Omental fat pad (tissue), 3 donors: ENCODE measurements at regions not wholly inside any gene's neighbourhood (a gene's known extent, or its start where the extent isn't known, plus 50 kb on each side); places are given as distances from the start of the nearest gene placed in this dataset.

Source experiments
- ATAC-seq: fragments of 150-250 bp; one replicate; pipeline ENCODE4 v1.9.1; 2016; ENCODE audit warnings: mild to moderate bottlenecking, moderate library complexity; ENCODE audit not compliant: low FRiP score
- DNase-seq: peaks from one replicate; pipeline ENCODE4 v3.0.0-alpha.2; 2019; ENCODE audit warnings: low spot score
- TF ChIP-seq, protein P1 (sequence below), 3 donors: fragments of 450-650 bp; IDR thresholded peaks; one replicate each; pipeline ENCODE4 v1.5.1; 2016 to 2017; ENCODE audit warnings: antibody characterized with exemption in 3 of 3, mild to moderate bottlenecking in 3 of 3, moderate library complexity in 2 of 3

DNA sequence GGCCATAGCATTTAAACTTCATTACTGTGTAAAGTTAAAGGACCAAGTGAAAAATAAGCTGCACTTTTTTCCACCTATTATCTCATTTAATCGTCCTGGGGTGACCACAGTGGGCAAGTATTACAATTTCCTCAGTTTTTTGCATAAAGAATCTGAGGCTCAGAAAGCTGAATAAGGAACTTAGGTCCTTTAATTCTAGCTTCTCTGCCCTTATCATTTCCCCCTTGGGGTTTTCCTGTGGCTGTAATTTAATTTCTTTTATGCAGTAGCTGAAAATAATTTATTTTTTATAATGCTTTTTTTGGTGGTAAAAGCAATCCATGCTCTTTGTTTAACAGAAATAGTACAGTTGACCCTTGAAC, 59.8 kb upstream of the RCBTB2 start:
- ATAC-seq = no peak
- TF ChIP-seq, protein P1, sequence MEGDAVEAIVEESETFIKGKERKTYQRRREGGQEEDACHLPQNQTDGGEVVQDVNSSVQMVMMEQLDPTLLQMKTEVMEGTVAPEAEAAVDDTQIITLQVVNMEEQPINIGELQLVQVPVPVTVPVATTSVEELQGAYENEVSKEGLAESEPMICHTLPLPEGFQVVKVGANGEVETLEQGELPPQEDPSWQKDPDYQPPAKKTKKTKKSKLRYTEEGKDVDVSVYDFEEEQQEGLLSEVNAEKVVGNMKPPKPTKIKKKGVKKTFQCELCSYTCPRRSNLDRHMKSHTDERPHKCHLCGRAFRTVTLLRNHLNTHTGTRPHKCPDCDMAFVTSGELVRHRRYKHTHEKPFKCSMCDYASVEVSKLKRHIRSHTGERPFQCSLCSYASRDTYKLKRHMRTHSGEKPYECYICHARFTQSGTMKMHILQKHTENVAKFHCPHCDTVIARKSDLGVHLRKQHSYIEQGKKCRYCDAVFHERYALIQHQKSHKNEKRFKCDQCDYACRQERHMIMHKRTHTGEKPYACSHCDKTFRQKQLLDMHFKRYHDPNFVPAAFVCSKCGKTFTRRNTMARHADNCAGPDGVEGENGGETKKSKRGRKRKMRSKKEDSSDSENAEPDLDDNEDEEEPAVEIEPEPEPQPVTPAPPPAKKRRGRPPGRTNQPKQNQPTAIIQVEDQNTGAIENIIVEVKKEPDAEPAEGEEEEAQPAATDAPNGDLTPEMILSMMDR (IDR thresholded peaks at IDR 0.05) = no peak

DNA sequence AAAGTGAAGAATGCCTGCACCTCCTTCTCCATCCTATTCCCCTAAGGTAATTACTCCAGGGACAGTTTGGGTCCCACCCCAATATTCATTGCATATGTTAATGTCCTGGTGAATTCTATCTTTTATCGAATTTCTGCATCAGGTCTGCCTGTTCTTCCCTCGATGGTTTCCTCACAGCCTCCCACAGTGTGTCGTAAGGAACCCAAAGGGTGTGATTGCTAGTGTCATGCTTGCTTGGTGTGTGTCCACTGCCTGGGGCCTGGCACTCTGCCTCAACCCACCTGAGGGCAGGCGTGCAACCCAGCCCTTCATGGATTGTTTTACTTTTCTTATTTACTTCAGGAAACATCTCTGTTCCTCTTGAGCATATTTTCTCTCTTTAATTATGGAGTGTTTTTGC, 60.2 kb upstream of the CYSLTR2 start:
- ATAC-seq (no peak), DNase-seq (no peak)
- TF ChIP-seq, protein P1 (IDR thresholded peaks at IDR 0.05) = no peak

More for the DNA sequence above, 59.8 kb upstream of the RCBTB2 start:
- DNase-seq = no peak

DNA sequence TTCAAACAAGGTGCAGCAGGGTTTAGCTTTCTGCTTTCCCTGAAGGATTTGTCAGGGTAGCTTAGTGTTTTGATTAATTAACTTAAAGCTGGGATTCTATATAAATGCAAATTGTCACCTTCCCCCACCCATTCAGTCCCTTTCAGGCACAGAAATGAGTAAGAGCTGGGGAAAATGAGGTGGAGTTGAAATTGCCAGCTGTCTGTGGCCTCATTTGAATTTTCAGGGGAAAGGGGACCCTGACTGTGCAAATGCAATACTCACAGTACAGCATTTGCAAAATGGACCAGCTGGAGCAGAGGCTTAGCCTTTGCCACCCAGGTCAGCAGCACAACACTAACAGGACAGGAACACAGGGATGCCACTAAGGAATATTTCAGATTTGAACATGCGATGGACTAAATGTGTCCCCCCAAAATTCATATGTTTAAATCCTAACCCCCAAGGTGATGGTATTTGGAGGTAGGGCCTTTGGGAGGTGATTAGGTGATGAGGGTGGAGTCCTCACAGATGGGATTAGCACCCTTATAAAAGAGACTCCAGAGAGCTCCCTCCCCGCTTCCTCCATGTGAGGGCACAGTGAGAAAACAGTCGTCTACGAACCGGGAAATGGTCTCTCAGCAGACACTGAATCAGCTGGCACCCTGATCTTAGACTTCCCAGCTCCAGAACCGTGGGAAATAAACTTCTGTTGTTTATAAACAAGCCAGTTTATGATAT, 59.5 kb upstream of the CYSLTR2 start:
- TF ChIP-seq, protein P1 (IDR thresholded peaks at IDR 0.05) = no peak
- ATAC-seq = no peak

DNA sequence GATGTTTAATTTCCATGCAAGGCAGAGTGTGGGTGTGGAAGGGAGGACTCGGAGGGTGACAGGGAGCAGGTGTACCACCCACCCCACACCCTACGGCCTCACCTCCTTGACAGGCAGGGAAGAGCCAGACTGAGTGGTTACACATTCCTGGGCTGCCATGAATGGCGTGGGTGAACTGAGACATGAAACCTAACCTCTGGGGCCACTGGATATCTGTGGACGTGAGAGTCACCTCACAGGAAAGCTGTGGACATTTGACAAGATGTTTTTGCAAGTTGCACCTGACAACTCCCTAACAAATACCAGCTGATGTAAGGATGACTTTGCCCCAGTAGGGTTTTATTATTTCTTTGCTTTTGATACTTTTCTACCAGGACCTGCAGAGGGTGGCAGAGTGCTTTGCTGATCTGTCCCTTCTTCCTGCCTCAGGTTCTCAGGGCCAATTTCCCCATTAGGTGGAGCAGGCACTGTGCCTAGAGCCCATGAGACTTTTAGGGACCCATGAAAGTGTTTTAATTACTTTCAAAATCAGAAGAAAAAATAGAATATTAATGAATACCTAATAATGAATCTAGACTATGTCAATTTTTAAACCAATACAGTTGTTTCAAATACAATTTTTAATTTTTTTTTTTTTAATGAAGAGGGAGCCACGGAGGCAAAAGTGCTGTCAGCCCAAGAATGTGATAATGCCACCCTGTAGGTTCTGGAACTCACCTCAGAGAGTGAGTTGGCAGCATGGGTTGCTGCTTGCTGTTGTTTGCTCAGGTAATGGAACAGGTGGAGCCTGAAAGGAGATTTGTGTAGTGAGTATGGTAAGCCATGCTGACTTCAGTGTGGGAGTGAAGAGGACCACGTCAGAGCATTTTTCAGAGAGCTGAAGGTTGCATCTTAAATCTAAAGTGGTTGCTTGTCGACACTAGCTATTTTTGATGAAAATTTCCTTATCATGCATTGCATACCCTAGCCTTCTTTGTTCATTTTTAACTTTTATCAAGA, 58.0 kb upstream of the CYSLTR2 start:
- DNase-seq (no peak), ATAC-seq (peak; percentile 85)
- TF ChIP-seq, protein P1 (IDR thresholded peaks at IDR 0.05) = no peak

More for the DNA sequence above, 59.5 kb upstream of the CYSLTR2 start:
- no peak for DNase-seq

DNA sequence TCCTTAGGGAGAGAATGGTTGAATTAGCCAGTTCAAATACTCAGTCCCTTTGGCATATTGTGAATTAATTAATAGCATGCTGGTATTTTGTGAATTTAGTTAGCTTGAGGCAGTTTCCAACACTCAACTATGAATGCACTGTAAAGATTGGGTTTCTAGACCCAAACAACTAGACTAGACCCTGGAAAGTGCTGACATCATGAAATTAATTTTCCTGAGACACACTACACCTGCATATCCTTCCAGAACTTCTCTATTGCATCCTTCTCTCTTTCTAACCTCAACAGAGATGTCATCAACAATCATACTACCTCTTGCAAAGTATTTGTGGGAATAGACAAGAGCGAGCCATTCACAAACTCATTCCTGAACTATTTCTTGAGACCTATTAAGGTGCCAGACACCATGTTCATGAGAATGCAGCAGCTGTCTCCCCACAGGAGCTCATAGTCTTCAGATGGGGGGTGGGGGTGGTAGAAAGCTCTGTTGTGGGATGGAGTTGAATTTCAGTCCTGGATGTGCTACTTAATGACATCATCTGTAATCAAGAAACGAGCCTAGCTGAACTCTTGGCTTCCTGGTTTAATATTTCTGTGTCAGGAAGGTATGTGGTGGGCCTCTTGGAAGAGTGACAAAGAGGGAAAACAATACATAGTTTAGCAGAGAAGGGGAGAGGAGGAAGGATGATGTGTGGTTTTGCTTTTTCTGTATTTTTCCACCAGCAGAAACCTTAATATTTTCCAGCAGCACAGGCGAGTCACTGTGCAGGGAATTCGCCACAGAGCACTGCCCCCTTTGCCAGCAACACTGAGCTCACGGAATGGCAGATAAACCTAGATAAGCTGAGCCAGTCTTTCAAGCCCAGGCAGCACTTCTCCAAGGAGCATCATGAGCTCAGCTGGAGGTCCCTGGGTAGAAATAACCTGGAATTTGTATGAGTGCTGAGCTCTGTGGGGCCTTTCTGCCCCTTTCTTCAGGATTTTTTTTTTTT, 53.1 kb upstream of the CYSLTR2 start:
- no peak for DNase-seq
- peak; percentile 59 for ATAC-seq
- TF ChIP-seq, protein P1 (IDR thresholded peaks at IDR 0.05) = no peak

DNA sequence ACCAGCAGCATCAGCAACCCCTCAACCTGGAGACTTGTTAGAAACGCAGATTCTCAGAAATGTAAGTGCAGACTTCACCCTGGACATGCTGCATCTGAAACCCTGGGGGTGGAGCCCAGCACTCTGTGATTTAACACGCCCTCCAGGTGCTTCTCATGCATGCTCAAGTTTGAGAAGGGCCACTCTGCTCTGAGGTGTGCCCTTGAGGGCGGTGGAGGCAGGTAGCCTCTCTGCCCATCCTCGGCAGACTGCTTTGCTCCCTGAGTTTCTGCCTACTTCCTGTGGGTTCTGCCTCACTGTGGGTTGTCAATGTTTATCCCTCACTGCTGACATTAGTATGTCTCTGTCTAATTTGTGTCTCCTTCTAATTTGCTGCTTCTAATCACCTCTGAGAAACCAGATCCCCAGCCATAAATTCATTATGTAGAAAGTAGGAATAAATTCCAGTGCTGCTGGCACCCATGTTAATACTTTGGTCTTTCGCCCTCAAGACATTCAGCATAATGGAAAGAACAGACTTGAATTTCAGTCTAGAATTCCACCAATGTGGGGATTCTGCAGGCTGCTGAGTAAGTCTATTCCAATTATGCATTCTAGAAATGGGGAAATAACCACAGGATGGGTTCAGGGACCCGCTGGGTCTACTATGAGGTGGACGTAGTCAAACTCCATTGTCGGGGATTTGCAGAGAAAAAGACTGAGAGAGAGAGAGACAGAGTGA, 51.3 kb upstream of the CYSLTR2 start:
- ATAC-seq (no peak), DNase-seq (no peak)
- TF ChIP-seq, protein P1 (IDR thresholded peaks at IDR 0.05) = no peak
